ENCODE measurements at regions not wholly inside any gene's neighbourhood (a gene's known extent, or its start where the extent isn't known, plus 50 kb on each side); places are given as distances from the start of the nearest gene placed in this dataset.

DNA sequence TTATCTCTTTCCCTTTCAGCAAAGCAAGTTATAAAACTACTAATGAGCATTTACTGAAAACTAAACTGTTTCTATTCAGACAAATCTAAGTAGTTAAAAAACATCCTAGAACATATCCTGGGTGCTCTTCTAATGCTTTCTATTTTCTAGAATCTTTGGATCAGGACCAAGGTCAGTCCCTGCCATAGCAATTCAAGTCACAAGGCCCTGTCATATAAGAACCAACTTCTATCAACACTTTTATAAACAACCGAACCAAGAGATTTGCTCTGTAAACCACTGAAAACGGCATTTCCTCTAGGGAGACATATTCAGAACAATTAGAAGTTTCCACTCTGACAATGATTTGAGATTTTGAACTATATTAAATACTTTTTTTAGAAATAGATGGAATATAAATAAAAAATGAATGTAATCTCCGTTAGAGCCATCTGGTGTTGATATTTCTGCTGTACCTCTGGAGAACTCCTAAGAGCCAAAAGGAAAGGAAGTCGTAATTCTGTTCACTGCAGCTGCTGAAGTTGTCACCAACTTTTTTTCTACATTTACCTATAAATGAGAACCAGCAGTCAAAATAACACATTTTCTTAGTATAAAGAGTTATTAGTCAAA, 51.4 kb upstream of the LGSN start:
- no peak for DNase-seq

- DNase-seq = no peak
Measured at GRCh38 chr6:63372951-63373533, 53.3 kb upstream of the LGSN start.

- no peak for DNase-seq
Measured at GRCh38 chr6:63389191-63389844, 69.5 kb upstream of the LGSN start.

- DNase-seq = no peak
Measured at GRCh38 chr6:63391203-63391970, 71.6 kb upstream of the LGSN start.

GRCh38 chr6:63392092-63392724, 72.4 kb upstream of the LGSN start:
- no peak for DNase-seq

GRCh38 chr6:63394656-63395308, 75.0 kb upstream of the LGSN start:
- DNase-seq = no peak

- DNase-seq = no peak
Measured at GRCh38 chr6:63395381-63395780, 75.6 kb upstream of the LGSN start.

GRCh38 chr6:63403725-63404124, 83.9 kb upstream of the LGSN start:
- no peak for DNase-seq

DNA sequence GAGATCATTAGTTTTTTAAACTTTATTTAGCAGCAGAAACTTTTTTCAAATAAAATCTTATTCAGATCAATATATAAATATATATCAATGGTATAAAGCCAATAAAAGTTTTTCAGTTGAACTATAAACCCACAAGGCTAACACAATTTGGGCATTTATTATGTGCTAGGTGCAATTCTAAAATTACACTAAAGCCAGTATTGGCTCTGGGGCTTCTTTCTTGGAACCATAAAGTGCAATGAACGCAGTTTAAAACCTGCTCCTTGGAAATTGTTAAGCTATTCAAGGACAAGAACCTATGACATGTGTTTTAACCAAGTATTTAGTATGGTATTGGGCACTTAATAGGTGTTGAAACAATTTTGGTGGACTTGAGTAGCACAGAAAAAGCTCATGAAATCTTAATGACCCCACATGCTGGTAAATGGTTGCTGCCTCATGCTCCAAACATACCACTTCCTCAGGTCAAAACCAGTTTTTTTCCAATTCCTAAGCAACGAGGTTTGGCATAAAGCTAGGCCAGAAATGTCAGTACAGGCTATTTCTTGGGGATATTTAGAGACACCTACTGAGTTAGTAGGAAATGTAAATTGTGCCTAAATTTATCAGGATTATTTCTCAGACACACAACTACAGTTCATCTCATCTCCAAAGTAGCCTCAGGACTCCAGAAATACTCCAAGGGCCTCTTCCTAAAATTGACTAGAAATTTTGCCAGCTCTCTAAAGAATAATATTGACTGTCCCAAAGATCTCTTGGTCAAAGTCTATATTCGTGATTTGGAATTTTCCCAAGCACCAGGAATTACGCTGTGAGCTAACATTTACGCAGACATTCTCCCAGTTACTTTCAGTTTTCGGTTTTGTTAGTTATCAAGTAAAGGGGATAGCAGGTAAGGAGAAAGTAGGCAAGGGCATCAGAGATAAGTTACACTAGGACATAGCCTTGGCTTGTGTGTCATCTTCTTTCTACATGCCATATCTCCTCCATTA, 90.9 kb upstream of the LGSN start:
- no peak for DNase-seq

- DNase-seq = no peak
Measured at GRCh38 chr6:63415286-63415685, 95.5 kb upstream of the LGSN start.

DNA sequence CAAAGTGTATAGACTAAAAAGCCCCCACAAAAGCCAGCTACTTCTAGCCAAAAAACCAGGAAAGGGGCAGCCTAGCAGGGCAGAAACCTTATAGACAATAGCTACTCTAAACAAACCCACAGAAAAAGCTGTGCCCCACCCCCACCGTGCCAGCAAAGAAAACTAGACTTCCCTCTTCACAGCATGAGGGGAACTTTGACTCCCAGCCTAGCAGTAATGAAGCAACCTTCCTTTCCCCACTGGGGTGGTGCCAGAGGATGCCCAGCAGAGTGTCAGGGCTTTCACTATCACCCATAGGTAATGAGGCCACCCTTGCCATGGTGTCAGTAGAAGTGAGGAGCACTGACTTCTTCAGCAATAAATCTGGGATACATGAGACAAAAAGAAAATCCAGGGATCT, 99.0 kb upstream of the LGSN start:
- DNase-seq = no peak

GRCh38 chr6:63424636-63425035, 104.9 kb upstream of the LGSN start:
- no peak for DNase-seq

GRCh38 chr6:63425493-63425892, 105.7 kb upstream of the LGSN start:
- DNase-seq = no peak

- no peak for DNase-seq
Measured at GRCh38 chr6:63426844-63427243, 107.1 kb upstream of the LGSN start.

DNA sequence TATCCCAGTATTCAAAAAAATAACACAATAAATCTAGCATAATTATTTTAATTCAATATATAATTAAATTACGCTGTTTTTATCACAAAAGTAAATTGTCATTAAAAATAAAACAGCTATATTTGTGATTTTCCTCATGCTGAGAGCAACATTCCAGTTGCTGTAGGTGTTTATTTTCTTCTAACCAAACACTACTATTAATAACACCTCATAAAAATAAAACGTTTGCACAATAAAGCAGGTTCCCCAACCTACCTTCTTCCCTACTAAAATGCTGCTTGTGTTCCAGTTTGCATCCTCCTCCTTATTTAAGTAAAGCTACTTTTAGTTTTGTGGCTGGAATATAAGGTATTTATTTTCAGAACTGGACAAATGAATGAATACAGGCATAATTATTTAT, 108.2 kb upstream of the LGSN start:
- DNase-seq = no peak

DNA sequence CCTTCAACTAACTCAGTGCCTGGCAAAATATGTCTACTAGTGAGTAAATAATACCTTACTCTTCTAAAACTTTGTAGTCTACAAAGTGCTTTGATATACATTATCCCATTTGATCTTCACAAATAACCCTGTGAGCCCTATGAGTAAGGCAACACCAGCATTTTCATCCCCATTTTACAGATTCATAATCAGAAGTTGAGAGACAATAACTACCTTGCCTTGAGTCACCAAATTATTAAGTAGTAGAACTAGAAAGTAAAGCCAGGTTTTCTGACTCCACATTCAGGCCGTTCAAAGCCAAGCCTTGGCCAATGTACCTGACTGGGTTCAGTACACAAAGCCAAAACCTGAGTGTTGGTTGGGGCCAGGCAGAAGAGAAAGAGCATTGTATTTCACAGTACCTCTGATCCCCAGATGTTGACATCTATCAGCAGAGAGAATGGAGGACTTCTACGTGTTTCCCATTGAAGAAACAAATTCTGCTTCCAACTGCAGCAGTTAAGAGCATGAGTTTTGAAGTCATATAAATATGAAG, 111.3 kb upstream of the LGSN start:
- DNase-seq = no peak

- DNase-seq = no peak
Measured at GRCh38 chr6:63434943-63435342, 115.2 kb upstream of the LGSN start.

GRCh38 chr6:63436356-63436755, 116.6 kb upstream of the LGSN start:
- no peak for DNase-seq

DNA sequence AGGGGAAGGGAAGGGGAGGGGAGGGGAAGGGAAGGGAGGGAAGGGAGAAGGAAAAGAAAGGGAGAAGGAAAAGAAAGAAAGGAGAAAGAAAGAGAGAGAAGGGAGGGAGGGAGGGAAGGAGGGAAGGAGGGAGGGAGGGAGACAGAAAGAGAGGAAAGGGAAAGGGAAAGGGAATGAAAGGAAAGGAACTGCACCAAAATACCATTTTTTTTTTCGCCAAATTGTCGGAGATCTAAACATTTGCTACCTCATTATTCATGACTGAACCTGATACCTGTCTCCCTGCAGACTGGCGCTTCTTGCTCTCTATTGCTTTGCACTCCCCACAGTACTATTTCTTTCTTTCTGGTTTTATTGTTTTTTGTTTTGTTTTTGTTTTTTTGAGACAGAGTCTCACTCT, 117.3 kb upstream of the LGSN start:
- DNase-seq = no peak

DNA sequence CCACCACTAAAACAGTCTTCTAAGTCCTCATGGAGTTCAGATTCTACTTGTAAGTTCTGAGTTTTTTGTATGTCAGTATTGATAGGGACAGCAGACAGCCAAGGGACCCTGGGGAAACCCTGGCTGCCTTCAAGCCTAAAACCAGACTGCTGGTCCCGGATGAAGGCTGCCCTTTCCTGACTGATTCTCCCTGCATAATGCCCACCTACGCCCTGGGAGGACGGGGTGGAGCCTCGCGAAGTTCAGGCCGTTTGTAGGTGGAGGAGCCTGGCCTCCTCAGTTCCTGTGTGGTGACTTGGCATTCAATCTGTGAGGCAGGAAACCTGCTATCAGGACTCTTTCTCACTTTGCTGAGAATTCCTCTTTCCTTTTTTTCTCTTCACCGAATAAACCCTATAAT, 120.3 kb upstream of the LGSN start:
- peak; percentile 12 for DNase-seq

DNA sequence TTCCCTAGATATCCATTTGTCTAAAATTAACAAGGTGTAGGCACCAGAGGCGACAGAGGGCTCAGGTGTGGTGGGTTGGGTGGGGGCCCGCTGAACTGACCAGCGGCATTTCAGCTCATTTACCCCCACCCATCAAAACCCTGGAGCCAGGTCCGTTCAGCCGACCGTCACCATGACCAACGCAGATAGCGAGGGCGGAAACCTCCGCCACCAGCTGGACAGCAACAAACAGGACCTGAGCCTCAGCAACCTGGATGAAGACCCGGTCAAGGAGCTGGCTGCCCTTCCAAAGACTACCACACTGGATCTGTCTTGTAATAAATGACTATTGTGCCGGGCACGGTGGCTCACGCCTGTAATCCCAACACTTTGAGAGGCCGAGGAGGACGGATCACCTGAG, 120.8 kb upstream of the LGSN start:
- no peak for DNase-seq
